Cardiac septum (tissue), 1 donor: ENCODE measurements at regions not wholly inside any gene's neighbourhood (a gene's known extent, or its start where the extent isn't known, plus 50 kb on each side); places are given as distances from the start of the nearest gene placed in this dataset.
A peak's percentile ranks its signal among the peaks of the same experiment; 100 is the strongest.
"Not testable (repeated sequence)": the region's sequence is repeated elsewhere in the genome, so short reads cannot be mapped to it uniquely, and the experiment has no call there.

Source experiments
- DNase-seq: peaks from one replicate; pipeline ENCODE4 v3.0.0-alpha.2; 2020; ENCODE audit warnings: low spot score
- intact Hi-C: fragments of 100-400 bp; cut with DNase I; formaldehyde crosslinking; loops from one replicate; pipeline ENCODE4 v1.14.0; 2022
- donor health status: DM: no; HTN: no; CAD: no.

DNA sequence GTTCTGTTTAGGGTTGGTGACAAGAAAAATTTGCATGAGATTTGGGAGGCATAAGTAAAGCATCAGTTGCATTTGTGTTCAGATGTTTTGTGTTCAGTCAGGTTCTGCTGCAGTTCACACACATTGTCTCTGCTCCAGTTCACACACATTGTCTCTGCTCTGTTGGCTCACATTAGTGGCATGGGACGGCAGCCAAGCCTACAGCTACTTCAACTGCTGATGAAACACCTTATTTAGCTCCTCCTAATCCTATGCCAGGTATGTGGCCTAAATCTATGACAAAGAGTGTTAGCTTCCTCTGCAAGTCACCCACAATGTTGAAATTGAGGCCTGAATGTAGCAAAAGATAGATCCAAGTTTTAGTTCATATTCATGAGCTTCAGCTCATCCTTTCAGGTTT is 278.1 kb upstream of the SYNCRIP start:
- DNase-seq, result peak; percentile 75
- intact Hi-C loops, result no loop called here

DNA sequence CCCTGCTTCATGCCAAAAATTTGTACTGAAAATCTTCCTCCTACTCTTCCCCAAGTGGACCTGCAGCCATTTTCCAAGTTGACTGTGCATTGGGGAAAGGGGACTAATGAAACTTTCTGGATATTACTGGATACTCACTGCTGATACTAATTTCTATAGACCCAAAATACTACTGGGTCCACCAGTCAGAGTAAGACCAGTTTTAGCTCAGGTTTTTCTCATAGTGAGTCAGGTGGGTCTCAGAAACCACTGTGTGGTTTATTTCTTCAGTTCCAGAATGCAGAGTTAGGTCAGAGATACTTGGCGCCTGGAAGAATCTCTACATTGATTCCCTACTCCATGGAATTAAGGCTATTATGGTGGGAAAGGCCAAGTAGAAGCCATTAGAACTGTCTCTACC is 274.8 kb upstream of the SYNCRIP start:
- intact Hi-C loops, result no loop called here
- no peak for DNase-seq

DNA sequence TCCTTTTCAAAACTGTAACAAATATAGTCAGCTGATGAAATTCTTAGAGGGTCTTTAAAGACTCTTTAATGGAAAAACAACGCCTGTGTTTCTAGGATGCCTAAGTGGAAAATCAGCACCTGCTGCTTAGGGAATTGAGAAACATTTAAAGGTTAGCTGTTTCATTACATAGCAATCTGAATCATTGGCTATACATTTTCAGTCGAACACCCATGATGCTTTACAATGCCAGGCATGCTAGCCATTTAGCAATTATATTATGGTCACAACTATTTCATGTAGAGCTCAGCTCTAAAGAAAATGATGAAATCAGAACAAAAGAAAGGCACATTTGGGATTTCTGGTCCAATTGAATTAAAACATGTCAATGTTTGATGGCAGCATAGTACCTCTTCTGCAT is 270.3 kb upstream of the SYNCRIP start:
- intact Hi-C loops, result no loop called here
- no peak for DNase-seq

DNA sequence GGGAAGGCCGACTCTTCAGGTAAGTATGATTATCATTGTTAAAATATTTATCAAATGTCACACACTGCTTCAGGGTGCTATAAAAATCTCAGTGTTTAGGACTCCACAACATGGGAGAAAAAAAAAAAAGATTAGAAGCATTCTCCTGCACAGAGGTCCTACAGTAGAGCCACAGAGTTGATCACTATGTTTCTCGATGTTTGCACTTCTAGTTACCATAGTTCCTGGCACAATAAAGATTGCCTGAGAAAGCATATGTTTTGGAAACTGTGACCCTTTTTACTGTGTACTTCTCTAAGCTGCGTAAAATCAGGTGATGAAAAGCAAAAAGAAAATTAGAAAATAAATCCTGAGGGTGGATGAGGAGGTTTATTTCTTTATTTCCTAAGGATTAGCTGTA is 269.9 kb upstream of the SYNCRIP start:
- intact Hi-C loops, result no loop called here

DNA sequence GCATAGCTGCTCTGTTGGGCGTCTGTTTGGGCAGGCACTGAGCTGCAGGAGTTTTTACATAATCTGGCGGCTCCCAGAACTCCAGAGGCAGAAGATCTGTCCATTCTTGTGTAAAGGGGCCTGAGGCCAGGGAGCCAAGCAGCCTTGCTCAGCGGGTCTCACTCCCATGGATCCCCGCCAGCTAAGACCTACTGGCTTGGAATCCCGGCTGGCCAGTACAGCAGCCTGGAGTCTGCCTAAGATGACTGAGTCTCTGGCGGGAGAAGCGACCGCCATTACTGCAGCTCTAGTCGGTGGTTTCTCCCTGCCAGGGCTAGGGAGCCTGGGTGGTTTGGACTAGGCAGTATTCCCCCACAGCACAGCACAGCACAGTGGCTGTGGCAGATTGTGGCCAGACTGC is 268.4 kb upstream of the SYNCRIP start:
- intact Hi-C loops, result no loop called here
- DNase-seq, result no peak

More for the DNA sequence above, 269.9 kb upstream of the SYNCRIP start:
- DNase-seq, result no peak

DNA sequence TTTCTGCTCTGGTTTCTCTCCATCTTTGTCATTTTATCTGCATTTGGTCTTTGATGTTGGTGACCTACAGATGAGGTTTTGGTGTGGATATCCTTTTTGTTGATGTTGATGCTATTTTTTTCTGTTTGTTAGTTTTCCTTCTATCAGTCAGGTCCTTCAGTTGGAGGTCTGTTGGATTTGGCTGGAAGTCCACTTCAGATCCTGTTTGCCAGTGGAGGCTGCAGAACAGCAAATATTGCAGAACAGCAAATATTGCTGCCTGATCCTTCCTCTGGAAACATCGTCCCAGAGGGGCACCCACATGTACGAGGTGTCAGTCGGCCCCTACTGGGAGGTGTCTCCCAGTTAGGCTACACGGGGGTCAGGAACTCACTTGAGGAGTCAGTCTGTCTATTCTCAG is 265.4 kb upstream of the SYNCRIP start:
- DNase-seq, intact Hi-C loops: not testable (repeated sequence)

DNA sequence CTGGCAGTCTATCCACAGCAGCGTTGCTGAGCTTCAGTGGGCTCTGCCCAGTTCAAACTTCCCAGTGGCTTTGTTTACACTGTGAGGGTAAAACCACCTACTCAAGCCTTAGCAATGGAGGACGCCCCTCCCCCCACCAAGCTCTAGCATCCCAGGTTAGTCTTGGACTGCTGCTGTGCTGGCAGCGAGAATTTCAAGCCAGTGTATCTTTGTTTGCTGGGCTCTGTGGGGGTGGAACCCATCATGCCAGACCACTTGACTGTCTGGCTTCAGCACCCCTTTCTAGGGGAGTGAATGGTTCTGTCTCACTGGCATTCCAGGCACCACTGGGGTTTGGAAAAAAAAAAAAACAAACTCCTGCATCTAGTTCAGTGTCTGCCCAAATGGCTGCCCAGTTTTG is 249.7 kb upstream of the SYNCRIP start:
- intact Hi-C loops, result no loop called here
- no peak for DNase-seq

DNA sequence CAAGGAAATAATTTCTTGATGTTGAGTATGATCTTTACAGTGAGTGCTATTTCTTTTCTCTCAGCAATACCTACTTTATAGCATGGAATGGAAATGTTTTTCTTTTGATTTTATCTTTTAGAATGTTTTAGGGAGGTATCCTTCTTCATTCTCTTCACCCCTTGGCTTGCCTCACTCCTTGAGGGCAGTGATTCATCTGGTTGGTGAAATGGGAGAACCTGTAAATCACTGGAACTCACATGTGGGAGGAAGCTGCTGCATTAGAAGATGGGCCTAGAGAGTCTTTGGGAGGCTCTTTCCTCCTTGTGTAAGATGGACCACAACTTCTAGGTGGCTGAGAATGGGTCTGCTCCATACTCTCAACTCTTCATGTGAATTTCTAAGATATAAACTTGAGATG is 244.8 kb upstream of the SYNCRIP start:
- intact Hi-C loops, result no loop called here
- DNase-seq, result no peak

DNA sequence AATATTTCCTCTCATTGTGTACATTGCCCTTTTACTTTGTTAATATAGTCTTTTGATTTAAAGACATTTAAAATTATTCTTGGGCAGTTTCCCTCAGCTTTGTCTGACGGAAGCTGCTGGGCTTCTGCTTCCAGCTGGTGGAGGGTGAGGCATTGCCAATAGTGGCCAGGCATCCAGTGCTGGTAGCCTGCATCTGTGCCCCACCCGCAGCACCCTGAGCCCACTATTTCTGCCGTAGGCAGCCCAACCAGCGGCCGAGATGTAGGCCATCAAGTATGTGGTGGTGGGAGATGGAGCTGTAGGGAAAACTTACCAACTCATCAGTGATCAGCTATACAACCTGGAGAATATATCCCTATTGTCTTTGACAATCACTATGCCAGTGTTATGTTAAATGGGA is 226.0 kb upstream of the SYNCRIP start:
- no peak for DNase-seq
- intact Hi-C loops, result no loop called here

DNA sequence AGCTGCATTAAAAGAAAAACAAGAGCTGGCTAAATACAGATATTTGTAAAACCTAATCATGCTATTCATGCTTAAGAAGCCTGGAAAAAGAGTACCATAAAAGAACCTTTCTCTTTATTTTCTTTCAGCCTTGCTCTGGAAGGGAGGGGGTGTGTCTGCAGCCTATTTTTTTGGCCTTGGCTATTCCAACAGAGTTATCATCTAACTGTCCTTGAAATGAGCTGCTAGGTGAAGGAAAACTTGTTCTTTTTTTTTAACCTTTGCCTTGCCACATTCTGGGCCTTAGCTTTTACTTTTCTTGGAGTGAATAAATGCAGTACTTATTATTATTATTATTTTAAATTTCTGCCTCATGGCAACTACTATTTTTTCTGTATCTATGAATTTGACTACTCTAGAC is 224.9 kb upstream of the SYNCRIP start:
- no peak for DNase-seq
- intact Hi-C loops, result no loop called here

DNA sequence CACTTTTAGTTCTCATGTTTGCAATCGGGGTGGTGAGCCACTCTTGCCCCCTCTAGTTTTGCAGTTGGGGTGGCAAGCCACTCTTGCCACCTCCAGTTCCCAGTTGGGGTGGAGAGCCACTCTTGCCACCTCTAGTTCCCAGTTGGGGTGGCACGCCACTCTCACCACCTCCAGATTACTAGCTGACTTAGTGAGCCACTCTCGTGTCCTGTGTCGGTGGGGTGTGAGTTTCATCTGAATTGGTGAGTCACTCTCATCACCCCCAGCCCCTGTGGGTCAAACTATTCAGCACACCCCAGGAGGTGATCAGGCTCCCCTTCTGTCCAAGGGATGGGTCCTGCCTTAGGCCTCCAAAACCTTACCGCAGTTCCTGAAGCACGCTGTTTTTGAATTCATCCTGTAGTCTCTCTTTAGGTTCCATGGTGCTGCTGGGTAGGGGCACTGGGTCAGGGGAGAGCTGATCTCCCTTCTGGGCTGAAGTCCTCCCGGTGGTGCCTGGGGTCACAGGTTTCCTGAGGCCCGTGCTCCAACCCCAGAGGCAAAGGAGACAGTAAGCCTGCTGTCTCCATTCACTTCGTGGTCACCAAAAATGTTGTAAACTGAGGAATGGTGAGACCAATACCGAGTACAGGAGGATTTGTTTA is 224.2 kb upstream of the SYNCRIP start:
- no peak for DNase-seq
- intact Hi-C loops, result no loop called here

DNA sequence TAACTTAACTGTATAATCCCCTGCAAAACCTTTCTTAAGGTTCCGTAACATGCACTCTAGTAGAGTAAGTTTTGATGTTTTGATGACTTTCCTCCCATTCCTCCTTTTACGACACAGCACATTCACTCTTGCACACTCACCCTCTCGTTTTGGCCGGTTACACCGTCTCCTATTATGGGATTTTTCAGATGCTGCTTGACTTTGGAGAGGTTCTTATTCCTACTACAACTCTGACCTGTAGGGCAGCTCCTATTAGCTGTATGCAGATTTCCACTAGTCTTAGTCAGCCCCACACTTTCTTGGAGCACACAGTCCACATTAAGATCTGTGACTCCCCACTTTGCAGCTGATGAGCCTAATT is 223.7 kb upstream of the SYNCRIP start:
- no peak for DNase-seq
- intact Hi-C loops, result no loop called here

DNA sequence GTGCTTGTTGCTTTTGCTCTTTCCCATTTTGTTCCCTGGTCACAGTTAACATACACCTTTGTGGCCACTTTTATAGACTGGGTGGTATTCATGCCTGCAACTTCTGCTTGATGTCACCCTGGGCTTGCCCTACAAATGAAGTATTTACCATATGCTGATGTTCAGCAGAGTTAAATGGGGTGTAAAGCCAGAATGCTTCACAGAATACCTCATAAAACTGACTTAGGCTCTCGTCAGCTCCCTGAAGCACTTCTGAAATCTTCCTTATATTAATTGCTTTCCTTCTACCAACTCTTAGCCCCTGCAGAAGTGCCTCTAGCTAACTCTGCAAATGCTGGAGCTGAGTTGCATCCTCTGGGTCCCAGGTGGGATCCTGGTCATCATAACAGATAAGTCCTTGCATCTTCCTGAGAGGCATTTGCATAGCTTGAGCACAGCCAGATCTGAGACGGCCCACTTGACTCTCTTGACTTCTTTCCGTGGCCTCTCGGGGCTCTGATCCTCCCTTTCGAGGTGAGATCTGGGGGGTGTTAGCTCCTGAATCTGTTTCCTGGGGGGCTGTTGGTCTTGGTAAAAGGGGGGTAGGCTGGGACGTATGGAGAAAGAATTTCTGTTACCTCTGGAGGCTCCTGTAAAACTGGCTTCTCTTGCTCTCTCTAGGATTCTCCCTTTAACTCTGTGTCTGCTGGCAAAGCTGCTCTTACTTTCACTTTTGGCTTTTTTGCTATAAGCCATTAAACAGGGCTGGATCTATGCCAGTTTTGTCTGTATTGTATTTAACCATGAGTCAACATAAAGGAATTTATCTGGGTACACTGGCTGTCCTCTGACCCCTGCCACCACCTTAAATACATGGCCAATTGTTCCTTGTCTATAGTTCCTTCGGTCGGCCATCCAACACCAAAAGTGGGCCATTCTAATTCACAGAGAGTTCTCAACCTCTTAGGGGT is 223.0 kb upstream of the SYNCRIP start:
- DNase-seq, result no peak
- intact Hi-C loops, result no loop called here

DNA sequence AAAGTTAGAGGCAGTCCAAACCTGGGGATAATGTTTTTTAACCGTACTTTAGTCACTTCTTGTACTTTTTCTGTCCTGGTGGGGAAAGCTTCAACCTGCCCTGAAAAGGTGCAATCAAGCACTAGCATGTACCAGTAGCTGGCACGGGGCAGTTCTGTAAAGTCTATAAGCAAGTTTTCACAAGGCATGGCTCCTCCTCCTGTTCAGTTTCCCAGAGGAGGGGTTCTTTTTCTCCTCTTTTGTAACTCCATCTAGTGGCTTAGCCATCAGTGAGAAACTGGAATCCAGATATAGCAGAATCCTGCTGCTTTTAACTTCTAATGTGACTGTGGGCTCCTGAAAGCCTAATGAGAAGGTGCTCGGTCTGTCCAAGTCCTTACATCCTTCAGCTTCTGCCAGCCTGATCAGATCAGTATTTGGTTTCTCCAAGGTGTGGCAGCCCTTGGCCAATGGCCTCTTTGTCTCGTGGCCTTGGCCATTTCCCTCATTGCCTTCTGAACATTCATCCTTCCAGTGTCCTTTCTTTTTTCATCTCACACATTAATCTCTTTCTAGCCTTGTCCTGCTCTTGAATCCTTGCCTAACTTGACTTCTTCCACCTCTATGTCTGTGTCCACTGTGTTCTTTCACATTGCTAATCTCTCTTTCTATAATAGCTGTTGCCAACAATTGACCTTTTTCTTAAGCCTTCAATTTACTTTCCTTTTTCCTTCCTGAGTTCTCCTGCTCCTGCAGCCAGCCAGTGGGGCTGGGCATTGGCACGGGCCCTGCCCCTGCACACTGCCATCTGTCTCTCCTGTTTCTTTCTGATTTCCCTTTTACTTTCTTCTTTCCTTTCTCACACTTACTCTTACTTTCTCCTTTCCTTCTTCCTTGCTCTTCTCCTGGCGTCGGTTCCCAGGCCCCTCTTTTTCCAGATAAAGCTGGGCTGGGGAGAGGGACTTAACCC is 222.0 kb upstream of the SYNCRIP start:
- DNase-seq, result no peak
- intact Hi-C loops, result no loop called here

DNA sequence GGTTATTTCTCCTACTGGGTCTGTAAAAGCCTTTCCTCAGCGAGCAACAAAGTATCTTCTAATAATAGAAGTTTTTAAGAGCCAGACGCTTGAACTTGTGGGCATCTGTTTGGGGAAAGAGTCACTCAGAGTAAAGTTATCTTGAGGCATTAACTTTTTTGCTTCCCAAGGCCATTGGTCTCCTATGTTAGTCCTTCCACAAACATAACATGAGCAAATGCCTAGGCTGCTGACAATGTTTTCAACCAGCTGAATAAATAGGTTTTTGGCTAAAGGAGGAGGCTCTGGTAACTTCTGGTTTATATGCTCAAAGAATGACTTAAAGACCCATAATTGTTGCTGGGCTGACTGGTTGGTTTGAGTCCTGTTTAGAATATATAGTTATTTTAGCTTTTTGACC is 213.5 kb upstream of the SYNCRIP start:
- DNase-seq, result no peak

DNA sequence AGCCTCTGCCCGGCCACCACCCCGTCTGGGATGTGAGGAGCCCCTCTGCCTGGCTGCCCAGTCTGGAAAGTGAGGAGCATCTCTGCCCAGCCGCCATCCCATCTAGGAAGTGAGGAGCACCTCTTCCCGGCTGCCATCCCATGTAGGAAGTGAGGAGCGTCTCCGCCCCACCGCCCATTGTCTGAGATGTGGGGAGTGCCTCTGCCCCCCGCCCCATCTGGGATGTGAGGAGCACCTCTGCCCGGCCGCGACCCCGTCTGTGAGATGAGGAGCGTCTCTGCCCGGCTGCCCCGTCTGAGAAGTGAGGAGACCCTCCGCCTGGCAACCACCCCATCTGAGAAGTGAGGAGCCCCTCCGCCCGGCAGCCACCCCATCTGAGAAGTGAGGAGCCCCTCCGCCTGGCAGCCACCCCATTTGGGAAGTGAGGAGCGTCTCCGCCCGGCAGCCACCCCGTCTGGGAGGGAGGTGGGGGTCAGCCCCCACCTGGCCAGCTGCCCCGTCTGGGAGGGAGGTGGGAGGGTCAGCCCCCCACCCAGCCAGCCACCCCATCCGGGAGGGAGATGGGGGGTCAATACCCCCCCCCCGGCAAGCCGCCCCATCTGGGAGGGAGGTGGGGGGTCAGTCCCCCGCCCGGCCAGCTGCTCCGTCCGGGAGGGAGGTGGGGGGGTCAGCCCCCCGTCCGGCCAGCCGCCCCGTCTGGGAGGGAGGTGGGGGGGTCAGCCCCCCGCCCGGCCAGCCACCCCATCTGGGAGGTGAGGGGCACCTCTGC is 195.8 kb upstream of the SYNCRIP start:
- DNase-seq, intact Hi-C loops: not testable (repeated sequence)

More for the DNA sequence above, 213.5 kb upstream of the SYNCRIP start:
- intact Hi-C loops, result no loop called here

DNA sequence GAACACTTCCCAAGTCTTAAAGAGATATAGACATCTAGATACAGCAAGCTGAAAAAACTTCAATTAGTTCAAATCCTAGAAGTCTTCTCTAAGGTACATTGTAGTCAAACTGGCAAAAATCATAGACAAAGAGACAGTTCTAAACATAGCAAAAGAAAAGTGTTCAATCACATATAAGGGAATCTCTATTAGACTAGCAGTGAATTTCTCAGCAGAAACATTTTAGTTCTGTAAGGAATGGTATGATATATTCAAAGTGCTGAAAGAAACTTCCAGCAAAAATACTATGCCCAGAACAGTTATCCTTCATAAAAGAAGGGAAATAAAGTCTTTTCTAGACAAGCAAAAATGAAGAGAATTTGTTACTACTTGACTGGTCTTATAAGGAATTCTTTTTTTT is 186.3 kb upstream of the SYNCRIP start:
- intact Hi-C loops, result no loop called here
- DNase-seq, result no peak

DNA sequence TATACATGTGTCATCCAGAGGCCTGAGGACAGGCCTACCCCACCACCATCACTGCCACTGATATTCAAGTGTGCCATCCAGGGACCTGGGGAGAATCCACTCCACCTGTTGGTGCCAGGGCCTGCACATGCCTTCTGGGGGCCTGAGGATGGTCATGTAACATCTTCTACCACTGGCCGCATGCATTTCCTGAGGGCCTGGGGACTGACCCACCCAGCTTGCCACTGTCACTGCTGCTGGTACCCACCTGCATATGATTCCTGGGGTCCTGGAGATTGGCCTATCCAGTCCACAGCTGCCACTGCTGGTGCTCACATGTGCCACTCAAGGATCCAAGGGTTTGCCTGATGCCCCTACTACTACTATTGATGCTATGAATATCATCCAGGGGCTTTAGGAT is 184.3 kb upstream of the SYNCRIP start:
- intact Hi-C loops, result no loop called here
- DNase-seq, result no peak

DNA sequence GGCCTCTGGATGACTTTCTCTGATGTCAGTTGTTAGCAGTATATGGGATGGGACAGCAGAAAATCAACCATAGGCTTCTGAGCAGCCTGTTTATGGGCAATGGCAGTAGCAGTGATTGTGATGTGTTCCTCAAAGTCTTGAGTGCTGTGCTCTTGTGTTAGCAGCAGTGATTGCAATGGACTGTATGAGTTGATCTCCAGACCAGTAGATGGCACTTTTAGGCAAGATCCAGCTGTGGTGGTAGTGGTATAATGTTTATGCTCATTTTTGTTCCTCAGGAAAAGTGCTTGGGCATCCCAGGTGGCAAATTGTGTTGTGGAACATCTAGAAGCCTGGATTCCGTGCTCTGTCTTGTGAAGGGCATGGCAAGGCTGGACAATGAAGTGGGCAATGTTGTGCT is 181.6 kb upstream of the SYNCRIP start:
- no peak for DNase-seq
- intact Hi-C loops, result no loop called here
